Esophagus muscularis mucosa (tissue), 4 donors: ENCODE measurements at regions not wholly inside any gene's neighbourhood (a gene's known extent, or its start where the extent isn't known, plus 50 kb on each side); places are given as distances from the start of the nearest gene placed in this dataset.

Source experiments
- CTCF ChIP-seq, 3 experiments: fragments of 200-600 bp in 2 of 3; fragments of 450-650 bp in 1 of 3; sonication (generic) in 2 of 3; IDR thresholded peaks; one replicate each; pipeline ENCODE4 v1.5.1; 2017 to 2019; ENCODE audit warnings: antibody characterized with exemption in 3 of 3, mild to moderate bottlenecking in 2 of 3, moderate library complexity in 1 of 3
- EP300 ChIP-seq: sonication (generic); formaldehyde crosslinking; IDR thresholded peaks from one replicate; pipeline ENCODE4 v1.6.1; 2017; ENCODE audit warnings: antibody characterized with exemption
- POLR2A ChIP-seq: fragments of 450-650 bp; IDR thresholded peaks from one replicate; pipeline ENCODE4 v1.6.1; 2017; ENCODE audit warnings: antibody characterized with exemption, moderate library complexity, mild to moderate bottlenecking, low read depth

DNA sequence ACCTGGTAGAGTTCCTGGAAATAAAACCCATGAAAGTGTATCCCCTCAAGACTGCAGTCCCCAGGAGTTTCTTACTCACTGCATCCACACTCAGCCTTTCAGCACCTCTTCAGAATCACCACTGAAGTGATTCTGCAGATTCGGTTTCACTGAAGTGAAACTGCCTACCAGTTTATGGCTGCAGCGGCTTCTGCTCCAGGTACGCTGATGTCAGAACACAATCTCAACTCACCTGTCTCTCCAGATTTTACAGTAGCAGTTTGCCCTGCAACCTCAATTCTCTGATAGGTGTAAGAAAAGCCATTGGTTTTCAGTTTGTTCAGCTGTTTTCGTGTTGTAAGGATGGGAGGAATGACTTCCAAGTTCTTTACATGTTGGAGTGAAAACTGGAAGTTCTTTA is 124.8 kb downstream of the TSN start:
- TF ChIP-seq CTCF (IDR thresholded peaks at IDR 0.05) (no peak), POLR2A (no peak), EP300 (no peak)
